H9 (cell line): ENCODE measurements at regions not wholly inside any gene's neighbourhood (a gene's known extent, or its start where the extent isn't known, plus 50 kb on each side); places are given as distances from the start of the nearest gene placed in this dataset.

Experiments
- DNase-seq: peaks from one replicate; pipeline ENCODE4 v3.0.0-alpha.2; 2017
- H2AFZ ChIP-seq: one replicate; pipeline ENCODE4 v1.6.1; 2013; ENCODE audit warnings: mild to moderate bottlenecking, low read length, control low read depth, moderate library complexity
- H2AK5ac ChIP-seq: 2 replicates; pipeline ENCODE4 v1.6.1; 2013; ENCODE audit warnings: low read length, control low read depth, mixed read lengths; ENCODE audit not compliant: insufficient read length
- H2BK120ac ChIP-seq: one replicate; pipeline ENCODE4 v1.6.1; 2013; ENCODE audit warnings: low read depth, mild to moderate bottlenecking, low read length, control low read depth, inconsistent platforms; ENCODE audit not compliant: poor library complexity, severe bottlenecking
- H2BK12ac ChIP-seq: 2 replicates; pipeline ENCODE4 v1.6.1; 2013; ENCODE audit warnings: low read length, control low read depth, mixed read lengths, low read depth; ENCODE audit not compliant: insufficient read length
- H2BK15ac ChIP-seq: 2 replicates; pipeline ENCODE4 v1.6.1; 2013; ENCODE audit warnings: low read depth, low read length, control low read depth
- H2BK20ac ChIP-seq: one replicate; pipeline ENCODE4 v1.6.1; 2013; ENCODE audit warnings: low read depth, mild to moderate bottlenecking, low read length, control low read depth, inconsistent platforms; ENCODE audit not compliant: poor library complexity, severe bottlenecking
- H2BK5ac ChIP-seq: 2 replicates; pipeline ENCODE4 v1.6.1; 2013; ENCODE audit warnings: low read length, control low read depth, mixed read lengths; ENCODE audit not compliant: insufficient read length
- H3K14ac ChIP-seq: 2 replicates; pipeline ENCODE4 v1.6.1; 2013; ENCODE audit warnings: low read length, control low read depth; ENCODE audit not compliant: insufficient read depth
- H3K18ac ChIP-seq: 2 replicates; pipeline ENCODE4 v1.6.1; 2013; ENCODE audit warnings: low read depth, mild to moderate bottlenecking, mixed read lengths, low read length, control low read depth; ENCODE audit not compliant: insufficient read length
- H3K23ac ChIP-seq: 2 replicates; pipeline ENCODE4 v1.6.1; 2013; ENCODE audit warnings: low read length, control low read depth, mixed read lengths, low read depth; ENCODE audit not compliant: insufficient read length
- H3K23me2 ChIP-seq: 2 replicates; pipeline ENCODE4 v1.6.1; 2013; ENCODE audit warnings: low read depth, mild to moderate bottlenecking, mixed read lengths, low read length, control low read depth; ENCODE audit not compliant: insufficient read length, poor library complexity, severe bottlenecking
- H3K27ac ChIP-seq: 2 replicates; pipeline ENCODE4 v1.5.1; 2013; ENCODE audit warnings: low read length, control low read depth, mixed read lengths, low read depth; ENCODE audit not compliant: insufficient read length
- H3K27me3 ChIP-seq: 2 replicates; pipeline ENCODE4 v1.6.1; 2013; ENCODE audit warnings: low read length, control low read depth, inconsistent platforms; ENCODE audit not compliant: insufficient read depth
- H3K4ac ChIP-seq: 2 replicates; pipeline ENCODE4 v1.6.1; 2013; ENCODE audit warnings: low read depth, mild to moderate bottlenecking, control low read depth, inconsistent platforms, low read length, moderate library complexity
- H3K4me1 ChIP-seq: 2 replicates; pipeline ENCODE4 v1.6.1; 2013; ENCODE audit warnings: low read length, control low read depth, inconsistent platforms; ENCODE audit not compliant: insufficient read depth
- H3K4me2 ChIP-seq: 2 replicates; pipeline ENCODE4 v1.6.1; 2013; ENCODE audit warnings: low read length, control low read depth, mixed read lengths; ENCODE audit not compliant: insufficient read length, insufficient read depth
- H3K56ac ChIP-seq: 2 replicates; pipeline ENCODE4 v1.6.1; 2013; ENCODE audit warnings: low read depth, mild to moderate bottlenecking, mixed read lengths, low read length, control low read depth; ENCODE audit not compliant: insufficient read length
- H3K79me1 ChIP-seq: 2 replicates; pipeline ENCODE4 v1.6.1; 2013; ENCODE audit warnings: low read depth, mild to moderate bottlenecking, moderate library complexity, low read length, control low read depth, inconsistent platforms; ENCODE audit not compliant: insufficient read depth, poor library complexity, severe bottlenecking
- H3K79me2 ChIP-seq: 2 replicates; pipeline ENCODE4 v1.6.1; 2013; ENCODE audit warnings: low read length, control low read depth, inconsistent platforms; ENCODE audit not compliant: insufficient read depth
- H3K9ac ChIP-seq: 2 replicates; pipeline ENCODE4 v1.6.1; 2013; ENCODE audit warnings: low read length, control low read depth, mixed read lengths; ENCODE audit not compliant: insufficient read length; ENCODE audit errors: extremely low read depth
- H3K9me3 ChIP-seq: one replicate; pipeline ENCODE4 v1.6.1; 2013; ENCODE audit warnings: low read depth, low read length, inconsistent platforms; ENCODE audit not compliant: control insufficient read depth
- H3T11ph ChIP-seq: one replicate; pipeline ENCODE4 v1.6.1; 2013; ENCODE audit warnings: mild to moderate bottlenecking, low read length, control low read depth, inconsistent platforms
- H4K20me1 ChIP-seq: one replicate; pipeline ENCODE4 v1.6.1; 2013; ENCODE audit not compliant: control insufficient read depth, insufficient read length, insufficient read depth
- H4K5ac ChIP-seq: 2 replicates; pipeline ENCODE4 v1.6.1; 2013; ENCODE audit warnings: low read depth, mild to moderate bottlenecking, mixed read lengths, low read length, control low read depth; ENCODE audit not compliant: insufficient read length
- H4K8ac ChIP-seq: replicated peaks from 2 replicates; pipeline ENCODE4 v1.6.1; 2013; ENCODE audit warnings: low read length, control low read depth, mixed read lengths, low read depth; ENCODE audit not compliant: insufficient read length
- H4K91ac ChIP-seq: 2 replicates; pipeline ENCODE4 v1.6.1; 2013; ENCODE audit warnings: low read depth, mild to moderate bottlenecking, moderate library complexity, mixed read lengths, low read length, control low read depth; ENCODE audit not compliant: insufficient read length
- H3K27ac Mint-ChIP-seq, 3 experiments: 2 replicates in 2 of 3; 3 replicates in 1 of 3; pipeline ENCODE4 v1.8.0; 2020 to 2021; ENCODE audit warnings: mixed read lengths in 3 of 3, mild to moderate bottlenecking in 1 of 3, moderate library complexity in 1 of 3
- H3K27me3 Mint-ChIP-seq: 2 replicates; pipeline ENCODE4 v1.8.0; 2021; ENCODE audit warnings: low read depth, mild to moderate bottlenecking, moderate library complexity, mixed read lengths
- H3K36me3 Mint-ChIP-seq, 3 experiments: 2 replicates in 2 of 3; 3 replicates in 1 of 3; pipeline ENCODE4 v1.8.0; 2020 to 2021; ENCODE audit warnings: low read depth in 3 of 3, mixed read lengths in 3 of 3; ENCODE audit not compliant: insufficient read depth in 1 of 3
- H3K4me1 Mint-ChIP-seq, 2 experiments: 2 replicates each; pipeline ENCODE4 v1.8.0; 2020; ENCODE audit warnings: mixed read lengths in 2 of 2
- H3K4me3 Mint-ChIP-seq, 2 experiments: 2 replicates in 1 of 2; 3 replicates in 1 of 2; pipeline ENCODE4 v1.8.0; 2020 to 2021; ENCODE audit warnings: mild to moderate bottlenecking in 2 of 2, mixed read lengths in 2 of 2, moderate library complexity in 1 of 2
- H3K9me3 Mint-ChIP-seq, 2 experiments: 2 replicates in 1 of 2; 3 replicates in 1 of 2; pipeline ENCODE4 v1.8.0; 2020; ENCODE audit warnings: mild to moderate bottlenecking in 2 of 2, mixed read lengths in 2 of 2, moderate library complexity in 1 of 2
- WGBS: extraction: QIAGEN DNeasy Blood & Tissue Kit; methylation state at CpG from one replicate; pipeline ENCODE4 v1.1.7; 2013; ENCODE audit warnings: missing lambda C conversion rate, low lambda C conversion rate, mixed read lengths; ENCODE audit not compliant: insufficient read length; ENCODE audit errors: extremely low coverage; 5-methylcytosine and 5-hydroxymethylcytosine counted together
- TF ChIP-seq, protein P1 (sequence below): fragments of 200-600 bp; sonication (generic); conservative IDR thresholded peaks from 3 replicates; pipeline ENCODE4 v1.8.0; 2021; ENCODE audit warnings: antibody characterized with exemption, mild to moderate bottlenecking

DNA sequence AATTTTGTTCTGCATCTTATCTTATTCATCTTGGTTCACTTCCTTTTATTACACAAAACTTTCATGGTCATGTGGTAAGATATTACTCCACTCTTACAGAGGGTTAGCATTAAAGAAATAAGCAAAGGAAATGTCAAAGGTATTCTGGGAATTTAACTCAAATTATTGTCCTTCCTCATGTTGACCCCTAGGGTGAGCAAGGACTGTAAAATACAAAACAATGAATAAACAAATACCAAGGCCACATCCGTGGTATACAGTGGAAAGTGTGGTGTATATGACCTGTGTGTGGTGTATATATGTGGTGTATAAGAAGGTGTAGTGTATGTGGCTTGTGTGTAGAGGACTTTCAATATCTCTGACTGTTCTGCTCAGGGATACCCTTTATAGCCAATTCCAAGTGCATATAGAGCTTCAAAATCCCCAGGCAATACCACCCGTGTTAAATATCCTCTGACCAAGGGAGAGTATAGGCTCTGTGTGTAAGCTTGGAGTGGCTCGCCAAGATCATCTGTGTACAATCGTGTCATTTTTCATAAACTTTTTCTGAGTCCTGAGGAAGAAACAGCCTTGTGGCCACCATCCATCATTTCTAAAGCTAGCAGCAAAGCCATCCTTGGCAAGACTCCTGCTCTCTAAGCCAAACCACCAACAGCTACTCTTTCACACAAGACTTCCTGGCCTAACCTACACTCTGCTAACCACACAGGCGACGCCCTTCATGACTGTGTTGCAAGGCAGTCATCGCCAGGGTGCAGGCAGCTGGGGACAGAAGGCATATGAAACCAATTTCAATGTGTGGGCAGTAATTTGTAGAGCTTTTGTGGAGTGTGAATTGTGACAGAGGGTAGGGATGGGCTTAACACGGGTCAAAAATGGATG is 548.0 kb downstream of the ETS1 start:
- H2BK15ac ChIP-seq, result no peak overlapping the region
- H4K20me1 ChIP-seq, result no peaks in the 10 kb centered on the region
- H3K4me2 ChIP-seq, result no peak overlapping the region
- no peak overlapping the region for H4K5ac ChIP-seq
- H3K27ac ChIP-seq, result no peak overlapping the region
- no peaks in the 10 kb centered on the region for H3K79me1 ChIP-seq
- no peak overlapping the region for H2BK12ac ChIP-seq
- no peaks in the 10 kb centered on the region for H3K4me1 Mint-ChIP-seq
- no peak overlapping the region for H3K27ac Mint-ChIP-seq
- H2AFZ ChIP-seq, result no peak overlapping the region
- H3K4me3 Mint-ChIP-seq, result no peak overlapping the region
- H3K56ac ChIP-seq, result no peak overlapping the region
- TF ChIP-seq, protein P1, sequence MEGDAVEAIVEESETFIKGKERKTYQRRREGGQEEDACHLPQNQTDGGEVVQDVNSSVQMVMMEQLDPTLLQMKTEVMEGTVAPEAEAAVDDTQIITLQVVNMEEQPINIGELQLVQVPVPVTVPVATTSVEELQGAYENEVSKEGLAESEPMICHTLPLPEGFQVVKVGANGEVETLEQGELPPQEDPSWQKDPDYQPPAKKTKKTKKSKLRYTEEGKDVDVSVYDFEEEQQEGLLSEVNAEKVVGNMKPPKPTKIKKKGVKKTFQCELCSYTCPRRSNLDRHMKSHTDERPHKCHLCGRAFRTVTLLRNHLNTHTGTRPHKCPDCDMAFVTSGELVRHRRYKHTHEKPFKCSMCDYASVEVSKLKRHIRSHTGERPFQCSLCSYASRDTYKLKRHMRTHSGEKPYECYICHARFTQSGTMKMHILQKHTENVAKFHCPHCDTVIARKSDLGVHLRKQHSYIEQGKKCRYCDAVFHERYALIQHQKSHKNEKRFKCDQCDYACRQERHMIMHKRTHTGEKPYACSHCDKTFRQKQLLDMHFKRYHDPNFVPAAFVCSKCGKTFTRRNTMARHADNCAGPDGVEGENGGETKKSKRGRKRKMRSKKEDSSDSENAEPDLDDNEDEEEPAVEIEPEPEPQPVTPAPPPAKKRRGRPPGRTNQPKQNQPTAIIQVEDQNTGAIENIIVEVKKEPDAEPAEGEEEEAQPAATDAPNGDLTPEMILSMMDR, result no peak; the same call in 2 of the 3 replicates
- H3K18ac ChIP-seq, result no peak overlapping the region
- no peak overlapping the region for H3T11ph ChIP-seq
- no peaks in the 10 kb centered on the region for H3K27me3 Mint-ChIP-seq
- no peak overlapping the region for H3K4ac ChIP-seq
- H4K8ac ChIP-seq, result no peak overlapping the region
- no peak overlapping the region for H2AK5ac ChIP-seq
- no peak overlapping the region for H3K9ac ChIP-seq
- H3K79me2 ChIP-seq, result no peaks in the 10 kb centered on the region
- H3K9me3 ChIP-seq, result no peaks in the 10 kb centered on the region
- no peaks in the 10 kb centered on the region for H3K9me3 Mint-ChIP-seq
- no peaks in the 10 kb centered on the region for H3K4me1 ChIP-seq
- no peak overlapping the region for H4K91ac ChIP-seq
- H3K14ac ChIP-seq, result no peak overlapping the region
- H2BK120ac ChIP-seq, result no peak overlapping the region
- no peak overlapping the region for H2BK20ac ChIP-seq
- WGBS, result no CpG with 5 or more reads among the region's 8 CpGs
- H3K23ac ChIP-seq, result no peak overlapping the region
- no peaks in the 10 kb centered on the region for H3K23me2 ChIP-seq
- H3K27me3 ChIP-seq, result no peaks in the 10 kb centered on the region
- H3K36me3 Mint-ChIP-seq, result no peaks in the 10 kb centered on the region
- DNase-seq, result no peak
- no peak overlapping the region for H2BK5ac ChIP-seq
